Activated naive CD4-positive, alpha-beta T cell (primary cell): ENCODE measurements at regions not wholly inside any gene's neighbourhood (a gene's known extent, or its start where the extent isn't known, plus 50 kb on each side); places are given as distances from the start of the nearest gene placed in this dataset.
"Not testable (repeated sequence)": the region's sequence is repeated elsewhere in the genome, so short reads cannot be mapped to it uniquely, and the experiment has no call there.

Experiments used
- DNase-seq, 4 experiments: peaks; one replicate each; lab custom pipeline; 2025; lab: John Stamatoyannopoulos, UW

- no peak for DNase-seq
These were observed 568.8 kb upstream of the SEMA6A start for GRCh38 chr5:117143406-117143805.

GRCh38 chr5:117138523-117138922 lies 563.9 kb upstream of the SEMA6A start:
- DNase-seq, result no peak

GRCh38 chr5:117135851-117136250 lies 561.2 kb upstream of the SEMA6A start:
- DNase-seq, result no peak

DNA sequence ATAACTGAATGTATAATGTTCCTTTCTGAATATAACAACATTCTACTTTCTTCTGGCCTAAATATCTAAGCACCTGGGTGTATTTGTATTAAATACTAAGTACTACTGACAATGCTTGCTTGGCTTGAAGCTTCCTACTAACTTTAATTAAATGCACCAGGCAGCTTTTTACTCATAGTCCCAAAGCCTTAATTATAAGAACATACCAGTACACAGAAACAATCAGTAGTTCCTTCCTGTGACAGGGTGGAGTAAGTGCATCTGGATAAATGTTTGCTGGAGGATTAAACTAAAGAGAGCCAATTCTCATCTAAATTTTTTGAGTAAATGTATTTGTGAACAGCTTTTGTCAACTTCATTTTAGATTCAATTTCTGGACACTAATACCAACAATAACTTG lies 558.6 kb upstream of the SEMA6A start:
- DNase-seq, result no peak

DNA sequence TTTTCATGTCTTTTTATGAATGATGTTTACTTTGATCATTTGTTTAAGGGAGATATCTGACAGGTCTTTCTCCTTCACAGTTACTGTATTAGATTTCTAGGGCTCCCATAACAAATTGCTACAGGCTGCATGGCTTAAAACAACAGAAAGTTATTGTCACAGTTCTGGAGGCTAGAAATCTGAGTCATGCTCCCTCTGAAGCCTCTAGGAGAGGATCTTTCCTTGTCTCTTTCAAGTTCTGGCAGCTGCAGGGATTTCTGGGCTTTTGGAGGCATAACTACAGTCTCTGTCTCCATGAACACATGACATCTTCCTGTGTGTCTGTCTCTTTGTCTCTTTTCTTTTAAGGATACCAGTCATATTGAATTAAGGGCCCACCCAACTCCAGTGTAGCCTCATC lies 557.3 kb upstream of the SEMA6A start:
- DNase-seq, result no peak

DNA sequence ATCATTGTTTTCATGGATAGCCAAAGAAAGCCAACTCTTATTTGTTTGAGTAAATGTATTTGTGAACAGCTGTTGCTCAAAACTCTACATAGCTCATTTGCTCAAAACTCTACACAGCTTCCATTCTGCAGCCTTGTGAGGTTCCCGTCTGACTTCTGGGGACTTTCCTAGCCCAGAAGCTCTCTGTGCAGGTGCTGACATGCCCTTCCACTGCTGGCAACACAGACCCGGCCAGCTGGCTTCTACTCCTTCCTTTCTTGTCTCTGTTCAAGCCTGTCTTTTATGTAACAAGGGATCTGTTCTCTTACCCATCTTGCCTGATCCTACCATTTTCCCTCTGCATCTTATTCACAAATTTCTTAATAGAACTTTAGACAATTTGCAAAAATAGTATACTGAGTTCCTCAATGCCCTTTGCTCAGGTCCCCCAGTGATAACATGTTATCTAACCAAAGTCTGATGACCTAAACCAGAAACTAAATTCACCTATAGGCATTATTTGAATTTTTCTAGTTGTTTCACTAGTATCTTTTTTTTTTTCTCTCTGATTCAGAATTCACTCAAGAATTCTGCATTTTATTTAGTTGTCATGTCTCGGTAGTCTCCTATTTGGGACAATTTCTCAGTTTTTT lies 556.5 kb upstream of the SEMA6A start:
- DNase-seq, result no peak

DNA sequence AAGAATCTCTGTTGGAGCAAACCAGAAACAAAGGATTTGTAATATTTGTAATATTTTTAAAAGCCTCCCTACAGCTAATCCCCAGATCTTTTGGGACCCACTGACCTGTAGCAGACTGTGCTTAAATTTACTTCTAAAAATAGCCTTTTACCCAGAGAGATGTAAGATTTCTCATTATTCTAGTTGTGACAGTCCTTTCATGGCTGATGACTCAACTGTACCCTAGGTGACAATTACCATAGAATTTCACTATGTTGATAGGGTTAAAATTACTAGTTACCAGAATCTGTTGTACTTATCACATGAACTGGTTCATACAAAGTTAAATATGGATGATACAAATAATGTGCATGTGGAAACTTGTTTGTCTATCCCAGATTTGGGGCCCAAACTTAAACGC lies 543.9 kb upstream of the SEMA6A start:
- DNase-seq, result no peak

DNA sequence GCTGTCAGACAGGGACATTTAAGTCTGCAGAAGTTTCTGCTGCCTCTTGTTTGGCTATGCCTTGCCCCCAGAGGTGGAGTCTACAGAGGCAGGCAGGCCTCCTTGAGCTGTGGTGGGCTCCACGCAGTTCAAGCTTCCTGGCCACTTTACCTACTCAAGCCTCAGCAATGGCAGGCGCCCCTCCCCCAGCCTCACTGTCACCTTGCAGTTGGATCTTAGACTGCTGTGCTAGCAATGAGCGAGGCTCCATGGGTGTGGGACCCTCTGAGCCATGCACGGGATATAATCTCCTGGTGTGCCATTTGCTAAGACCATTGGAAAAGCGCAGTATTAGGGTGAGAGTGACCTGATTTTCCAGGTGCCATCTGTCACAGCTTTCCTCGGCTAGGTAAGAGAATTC lies 542.7 kb upstream of the SEMA6A start:
- not testable (repeated sequence) for DNase-seq

DNA sequence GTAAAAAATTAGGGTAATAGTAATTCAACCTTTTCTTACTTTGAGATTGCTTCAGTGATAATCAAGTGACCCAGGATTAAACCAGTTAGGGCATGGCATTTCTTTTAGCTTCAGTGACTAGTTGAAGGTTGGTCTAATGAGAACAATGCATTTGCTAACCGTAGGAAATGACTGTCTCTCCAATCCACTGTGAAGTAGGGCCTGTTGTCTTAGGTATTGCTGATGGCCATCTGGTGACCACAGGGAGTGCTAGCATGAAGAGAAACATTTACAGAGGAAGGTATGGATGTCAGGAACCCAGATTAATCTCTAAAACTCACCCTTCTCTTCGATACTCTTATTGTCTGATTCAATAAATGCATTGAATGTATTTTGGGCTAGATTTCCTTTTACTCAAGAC lies 535.9 kb upstream of the SEMA6A start:
- DNase-seq, result no peak

GRCh38 chr5:117107859-117108258 lies 533.2 kb upstream of the SEMA6A start:
- no peak for DNase-seq

DNA sequence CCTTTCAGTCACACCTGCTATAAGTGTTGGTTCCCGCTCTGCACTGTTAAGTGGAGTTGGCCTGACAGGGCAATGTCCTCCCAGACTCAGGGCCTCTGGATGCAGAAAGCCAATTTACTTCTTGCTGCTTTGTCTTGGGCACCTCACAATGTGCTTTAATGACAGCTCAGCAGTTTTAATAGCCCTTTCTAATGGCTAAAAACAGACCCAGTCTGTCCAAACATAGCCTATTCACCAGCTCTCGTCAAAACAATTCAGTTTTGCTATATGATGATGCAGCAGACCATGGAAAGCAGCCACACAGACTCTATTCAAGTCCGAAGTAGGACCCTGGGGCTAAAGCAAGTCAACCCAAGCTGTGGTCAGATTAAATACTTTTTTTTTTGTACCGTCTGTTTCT lies 529.1 kb upstream of the SEMA6A start:
- no peak for DNase-seq

DNA sequence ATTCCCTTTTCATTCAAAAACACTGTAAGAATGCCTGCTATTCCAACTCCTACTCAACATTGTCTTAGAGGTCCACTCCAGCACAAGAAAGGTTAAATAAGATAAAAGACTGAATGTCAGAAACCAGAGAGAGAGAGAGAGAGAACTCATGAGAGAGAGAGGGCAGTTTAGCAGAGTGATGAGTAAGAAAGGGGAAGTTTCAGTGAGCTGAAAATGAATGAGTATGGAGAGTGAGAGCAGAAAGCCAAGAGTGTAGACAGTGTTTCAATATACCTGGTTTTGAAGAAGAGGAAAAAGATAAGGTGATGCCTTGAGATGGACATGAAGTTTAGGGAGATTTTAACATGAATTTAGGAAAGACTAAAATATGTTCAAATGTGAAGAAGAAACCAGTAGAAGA lies 528.0 kb upstream of the SEMA6A start:
- no peak for DNase-seq

- DNase-seq, result no peak
These were observed 525.6 kb upstream of the SEMA6A start for GRCh38 chr5:117100176-117100575.

DNA sequence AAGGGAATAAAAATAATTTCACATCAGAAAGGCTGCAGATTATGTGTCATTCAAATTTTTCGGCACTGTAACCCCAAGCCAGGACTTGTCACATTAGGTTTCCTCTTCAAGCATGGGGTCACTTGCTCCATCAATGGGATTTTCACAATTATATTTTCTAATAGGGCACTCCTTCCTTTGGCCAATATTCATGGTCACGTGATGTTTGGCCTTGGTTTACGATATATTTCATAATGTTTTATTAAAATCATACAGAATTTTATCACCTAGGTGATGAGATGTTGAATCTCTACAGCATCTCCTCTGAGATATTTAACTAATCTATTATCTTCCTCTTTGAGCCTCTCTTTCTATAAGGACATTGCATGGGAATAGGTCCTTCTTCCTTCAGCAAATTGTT lies 523.5 kb upstream of the SEMA6A start:
- no peak for DNase-seq

DNA sequence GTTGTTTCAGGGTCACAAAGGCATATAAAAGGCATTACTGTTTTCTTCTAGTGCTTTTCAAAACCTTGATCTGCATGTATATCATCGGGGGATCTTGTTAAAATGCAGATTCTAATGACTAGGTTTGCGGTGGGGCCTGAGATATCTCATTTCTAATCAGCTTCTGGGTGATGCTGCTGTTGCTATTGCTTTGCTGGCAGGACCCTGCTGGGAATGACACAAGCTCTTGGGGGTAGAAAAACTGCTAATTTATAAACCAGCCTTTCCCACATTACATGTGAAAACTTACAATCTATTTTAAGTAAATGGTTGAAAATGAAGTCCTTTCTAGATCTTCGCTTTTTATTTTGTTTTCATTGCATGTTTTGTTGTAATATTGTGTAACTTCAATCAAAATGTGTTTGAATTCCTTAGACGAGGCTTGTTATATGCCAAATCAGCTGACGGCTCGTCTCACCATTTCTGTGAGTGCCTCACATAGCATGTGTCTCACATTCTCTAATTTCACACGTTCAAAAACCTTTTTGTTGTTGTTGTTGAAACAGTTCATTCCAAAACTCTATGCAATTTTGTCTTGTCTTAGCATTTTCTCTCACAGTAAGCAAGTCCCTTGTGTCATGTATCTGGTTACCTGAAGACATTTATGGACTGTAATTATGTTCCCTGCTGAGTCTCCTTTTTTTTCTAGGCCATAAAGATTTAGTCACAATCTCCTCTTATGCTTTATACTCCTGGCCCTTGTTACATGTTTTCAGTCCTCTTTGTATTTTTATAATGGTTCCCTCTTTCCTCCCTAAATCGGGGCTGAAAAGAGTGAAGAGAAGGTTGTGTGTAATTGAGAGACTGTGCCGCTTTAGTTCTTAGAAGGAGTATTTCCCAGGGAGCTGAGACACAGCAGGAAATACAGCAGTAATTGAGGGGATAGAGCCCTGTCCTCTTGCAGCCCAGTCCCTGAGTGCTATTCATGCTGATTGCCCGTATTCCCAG lies 521.0 kb upstream of the SEMA6A start:
- no peak for DNase-seq

DNA sequence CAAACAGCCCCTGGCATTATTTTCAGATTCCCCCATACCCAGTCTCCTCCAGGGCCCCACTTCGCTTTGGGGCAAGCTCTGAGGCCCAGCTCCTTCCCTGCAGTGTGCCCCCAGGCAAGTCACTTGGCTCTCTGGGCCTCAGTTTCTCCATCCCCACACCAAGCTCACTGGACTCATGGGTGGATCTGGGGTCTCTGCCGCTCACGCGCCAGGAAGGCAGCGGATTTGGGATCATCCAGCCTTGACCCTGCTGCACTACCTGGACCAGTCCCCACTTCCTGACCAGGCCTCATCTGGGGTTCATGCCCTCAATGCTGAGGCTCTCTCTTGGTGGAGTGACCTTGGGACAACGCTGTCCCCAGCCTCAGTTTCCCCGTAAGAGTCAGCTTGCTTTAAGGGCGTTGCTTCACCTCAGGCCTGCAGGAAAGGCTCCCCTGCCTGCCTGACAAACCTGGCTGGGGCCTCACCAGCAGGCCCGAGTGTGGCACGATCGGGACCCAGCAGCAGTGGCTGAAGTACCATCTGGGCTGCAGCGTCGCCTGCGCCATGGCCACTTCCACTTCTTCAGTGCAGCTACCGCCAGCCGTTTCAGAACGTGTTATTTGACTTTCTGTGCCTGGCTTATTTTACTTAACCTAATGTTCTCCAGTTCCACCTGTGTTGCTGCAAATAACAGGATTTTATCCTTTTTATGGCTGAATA lies 519.6 kb upstream of the SEMA6A start:
- no peak for DNase-seq

DNA sequence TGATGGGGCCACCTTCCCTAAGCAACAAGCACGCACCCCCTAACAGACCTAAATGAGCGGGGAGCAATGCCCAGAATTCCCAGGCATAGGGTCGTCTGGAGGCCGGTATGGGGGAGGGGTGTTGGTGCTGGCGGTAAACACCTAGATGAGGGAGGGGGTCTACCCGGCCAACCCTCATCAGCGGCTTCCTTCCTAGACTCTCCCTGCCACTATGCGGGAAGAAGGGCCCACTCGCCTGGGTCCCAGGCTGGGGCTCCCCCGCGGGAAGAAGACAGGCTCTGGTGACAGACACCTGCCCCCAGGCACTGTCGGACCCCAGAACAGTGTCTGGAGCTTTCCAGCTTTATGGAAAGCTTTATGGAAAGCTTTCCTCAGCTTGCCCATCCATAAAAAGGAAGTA lies 519.0 kb upstream of the SEMA6A start:
- no peak for DNase-seq

DNA sequence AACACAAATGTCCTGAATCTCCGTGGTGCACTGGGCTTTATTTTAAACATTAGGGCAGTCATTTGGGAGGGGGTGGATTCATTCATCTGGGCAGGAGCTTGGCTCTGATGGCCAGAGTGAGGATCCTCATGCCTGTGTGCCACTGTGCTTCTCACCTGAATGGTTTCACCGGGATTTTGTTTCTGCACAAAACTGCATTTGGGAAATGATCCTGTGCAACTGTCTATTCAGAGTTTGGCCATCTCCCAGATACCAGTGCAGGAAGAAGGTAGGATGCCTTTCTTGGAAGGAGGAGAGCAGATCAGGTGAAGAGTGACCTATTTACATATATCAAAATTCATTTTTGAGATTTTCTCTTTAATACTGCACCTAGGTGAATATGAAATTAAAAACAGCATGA lies 514.4 kb upstream of the SEMA6A start:
- no peak for DNase-seq

DNA sequence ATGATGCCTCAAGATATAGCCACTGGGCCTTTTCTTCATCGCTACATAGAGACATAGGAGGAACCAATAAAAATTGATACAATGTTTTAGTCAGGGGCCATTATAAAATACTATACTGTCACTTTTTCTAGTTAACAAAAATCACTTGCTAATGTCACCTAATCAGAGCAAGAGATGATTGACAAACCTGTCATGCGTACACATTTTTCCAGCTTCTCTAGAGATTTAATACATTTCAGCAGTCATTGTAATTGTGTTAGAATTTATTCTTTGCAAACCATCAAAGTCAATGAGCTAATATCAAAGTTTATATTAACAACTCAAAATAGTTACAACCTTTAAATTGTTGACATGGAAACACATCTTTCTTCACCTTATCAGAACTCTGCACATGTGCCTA lies 513.6 kb upstream of the SEMA6A start:
- no peak for DNase-seq

GRCh38 chr5:117084067-117084466 lies 509.4 kb upstream of the SEMA6A start:
- DNase-seq, result no peak

DNA sequence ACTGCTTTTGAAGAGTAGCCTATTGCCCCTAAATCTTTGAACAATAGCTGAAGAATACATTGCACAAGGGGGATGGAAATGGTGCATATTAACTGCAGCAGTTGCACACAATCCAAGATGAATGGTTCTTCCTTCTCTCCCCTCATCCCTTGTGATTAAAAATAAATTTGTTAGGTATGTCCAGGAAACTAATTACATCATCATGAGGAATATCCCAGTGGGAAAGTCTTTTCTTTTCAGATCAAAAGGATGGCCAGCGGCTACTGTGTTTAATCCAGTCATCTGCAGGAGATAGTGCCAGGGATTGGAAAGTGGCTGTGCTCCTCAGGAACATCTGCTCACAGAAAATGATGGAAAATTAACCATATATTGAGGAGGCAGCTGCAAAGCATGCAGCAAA lies 508.4 kb upstream of the SEMA6A start:
- DNase-seq, result no peak

DNA sequence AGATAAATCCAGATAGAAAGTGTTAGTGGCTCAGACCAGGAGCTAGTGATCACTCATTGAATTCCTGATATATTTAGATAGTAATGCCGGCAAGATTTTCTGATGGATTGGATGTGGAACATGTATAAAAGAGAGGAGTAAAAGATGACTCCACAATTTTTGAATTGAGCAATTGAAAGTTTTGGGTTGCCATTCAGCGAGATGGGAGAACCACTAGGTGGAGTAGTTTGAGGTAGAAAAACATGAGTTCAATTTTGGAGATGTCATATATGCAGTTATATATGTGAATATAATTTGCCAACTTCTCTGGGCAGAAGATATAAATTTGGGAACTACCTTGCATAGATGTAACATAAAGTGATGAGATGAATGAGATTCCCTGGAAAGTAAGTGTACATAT lies 502.5 kb upstream of the SEMA6A start:
- no peak for DNase-seq

GRCh38 chr5:117072439-117072838 lies 497.8 kb upstream of the SEMA6A start:
- no peak for DNase-seq
